HCT116 (cell line): ENCODE measurements at regions not wholly inside any gene's neighbourhood (a gene's known extent, or its start where the extent isn't known, plus 50 kb on each side); places are given as distances from the start of the nearest gene placed in this dataset.

Source experiments
- ATAC-seq: fragments of 200-7000 bp; cut with Tn5 transposase; 2 replicates; pipeline ENCODE4 v1.9.1; 2020; ENCODE audit warnings: mild to moderate bottlenecking, moderate library complexity
- BruUV-seq: library from RNA; stranded (reverse); fragments of 400-500 nt; replicated peaks from 2 replicates; lab custom pipeline; 2021; lab: Mats Ljungman, UMichigan
- CTCF ChIA-PET: fragments of 300-600 bp; sonication (Branson Sonifier 250); formaldehyde crosslinking; loops from one replicate; lab custom pipeline; 2021; ENCODE audit warnings: antibody characterized with exemption; lab: Charles Lee
- POLR2A ChIA-PET: fragments of 300-600, 350-600 bp; sonication (Branson Sonifier 250); formaldehyde crosslinking; loops from one replicate; lab custom pipeline; 2021; ENCODE audit warnings: antibody characterized with exemption; lab: Charles Lee
- RAD21 ChIA-PET, 2 experiments: fragments of 300-600 bp; sonication (Branson Sonifier 250); formaldehyde crosslinking; loops; one replicate each; lab custom pipeline; 2023; ENCODE audit warnings: low total read pairs in 2 of 2; ENCODE audit not compliant: uncharacterized antibody in 2 of 2, unreplicated experiment in 2 of 2, low non-redundant PET in 1 of 2; lab: Charles Lee
- DNase-seq: peaks from one replicate; pipeline ENCODE4 v3.0.0-alpha.2; 2010; ENCODE audit warnings: low read depth, low spot score
- H2AFZ ChIP-seq: fragments of 200-600 bp; shearing (Covaris generic), sonication (generic); 2 replicates; pipeline ENCODE4 v1.6.1; 2017; ENCODE audit warnings: low read depth, mixed run types, mixed read lengths, antibody characterized with exemption, low read length; ENCODE audit not compliant: poor library complexity, severe bottlenecking
- H3K27ac ChIP-seq: 2 replicates; pipeline ENCODE4 v1.5.1; 2012; ENCODE audit warnings: low read depth, low read length
- H3K27me3 ChIP-seq: fragments of 200-600 bp; sonication (generic); 2 replicates; pipeline ENCODE4 v1.6.1; 2016; ENCODE audit warnings: mixed run types, low read length, mixed read lengths; ENCODE audit not compliant: insufficient read depth
- H3K36me3 ChIP-seq, 2 experiments: fragments of 200-500 bp in 1 of 2; fragments of 200-600 bp in 1 of 2; sonication (Bioruptor generic) in 1 of 2; sonication (generic) in 1 of 2; 2 replicates each; pipeline versions ENCODE4 v1.5.1 to v1.6.1; 2014 to 2016; ENCODE audit warnings: low read length in 2 of 2, inconsistent platforms in 1 of 2, mixed read lengths in 1 of 2, mixed run types in 1 of 2; ENCODE audit not compliant: insufficient read depth in 2 of 2, control insufficient read depth in 1 of 2
- H3K4me1 ChIP-seq, 2 experiments: fragments of 200-600 bp in 1 of 2; sonication (generic) in 1 of 2; 2 replicates each; pipeline versions ENCODE4 v1.5.1 to v1.6.1; 2012 to 2017; ENCODE audit warnings: low read length in 2 of 2, inconsistent platforms in 1 of 2, mild to moderate bottlenecking in 1 of 2, mixed read lengths in 1 of 2, mixed run types in 1 of 2, moderate library complexity in 1 of 2; ENCODE audit not compliant: insufficient read depth in 2 of 2, control insufficient read depth in 1 of 2
- H3K4me2 ChIP-seq: fragments of 200-600 bp; sonication (generic); 2 replicates; pipeline ENCODE4 v1.6.1; 2017; ENCODE audit warnings: mixed run types, low read length, mixed read lengths
- H3K4me3 ChIP-seq, 2 experiments: fragments of 200-600 bp in 1 of 2; sonication (generic) in 1 of 2; replicated peaks in 1 of 2; 2 replicates each; pipeline ENCODE4 v1.5.1; 2011 to 2016; ENCODE audit warnings: low read length in 2 of 2, control low read depth in 1 of 2, low read depth in 1 of 2, mild to moderate bottlenecking in 1 of 2, mixed read lengths in 1 of 2, mixed run types in 1 of 2
- H3K79me2 ChIP-seq: fragments of 200-600 bp; sonication (generic); 2 replicates; pipeline ENCODE4 v1.6.1; 2017; ENCODE audit warnings: mild to moderate bottlenecking, mixed run types, low read length, moderate library complexity, mixed read lengths; ENCODE audit not compliant: insufficient read depth
- H3K9ac ChIP-seq: fragments of 200-600 bp; sonication (generic); 2 replicates; pipeline ENCODE4 v1.6.1; 2016; ENCODE audit warnings: low read length, mixed read lengths
- H3K9me2 ChIP-seq: fragments of 200-600 bp; sonication (generic), shearing (Covaris generic); 2 replicates; pipeline ENCODE4 v1.6.1; 2017; ENCODE audit warnings: mixed run types, mild to moderate bottlenecking, moderate library complexity; ENCODE audit not compliant: insufficient read depth
- H3K9me3 ChIP-seq, 2 experiments: fragments of 200-500 bp in 1 of 2; fragments of 200-600 bp in 1 of 2; sonication (Bioruptor generic) in 1 of 2; sonication (generic) in 1 of 2; 2 replicates each; pipeline ENCODE4 v1.6.1; 2014 to 2017; ENCODE audit warnings: low read length in 2 of 2, mixed read lengths in 2 of 2, inconsistent platforms in 1 of 2, low read depth in 1 of 2, mild to moderate bottlenecking in 1 of 2, mixed run types in 1 of 2, moderate library complexity in 1 of 2; ENCODE audit not compliant: control insufficient read depth in 1 of 2, insufficient read depth in 1 of 2
- H4K20me1 ChIP-seq: fragments of 200-600 bp; sonication (generic), shearing (Covaris generic); 2 replicates; pipeline ENCODE4 v1.6.1; 2017; ENCODE audit warnings: mixed run types, mild to moderate bottlenecking, moderate library complexity; ENCODE audit not compliant: insufficient read depth
- ATF3 ChIP-seq: IDR thresholded peaks from 2 replicates; pipeline ENCODE4 v1.6.1; 2012
- CEBPB ChIP-seq: IDR thresholded peaks from 2 replicates; pipeline ENCODE4 v1.6.1; 2012; ENCODE audit warnings: low read depth
- EGR1 ChIP-seq: IDR thresholded peaks from 2 replicates; pipeline ENCODE4 v1.6.1; 2012; ENCODE audit warnings: low read depth
- ELF1 ChIP-seq: IDR thresholded peaks from 2 replicates; pipeline ENCODE4 v1.6.1; 2012; ENCODE audit warnings: low read depth, borderline replicate concordance
- EZH2 ChIP-seq: fragments of 200-600 bp; sonication (generic); IDR thresholded peaks from 2 replicates; pipeline ENCODE4 v1.6.1; 2017; ENCODE audit warnings: antibody characterized with exemption, mixed run types
- EZH2phosphoT487 ChIP-seq: fragments of 200-600 bp; IDR thresholded peaks from 2 replicates; pipeline ENCODE4 v1.6.1; 2018; ENCODE audit warnings: antibody characterized with exemption, borderline replicate concordance
- JUND ChIP-seq: IDR thresholded peaks from 2 replicates; pipeline ENCODE4 v1.6.1; 2012
- MAX ChIP-seq: IDR thresholded peaks from 2 replicates; pipeline ENCODE4 v1.6.1; 2012
- POLR2A ChIP-seq: IDR thresholded peaks from 2 replicates; pipeline ENCODE4 v1.7.0; 2011; ENCODE audit warnings: borderline replicate concordance; ENCODE audit not compliant: insufficient read depth, insufficient read length; ENCODE audit errors: extremely low read depth
- RAD21 ChIP-seq: IDR thresholded peaks from 2 replicates; pipeline ENCODE4 v1.6.1; 2012; ENCODE audit warnings: low read depth, mild to moderate bottlenecking
- REST ChIP-seq: IDR thresholded peaks from 2 replicates; pipeline ENCODE4 v1.6.1; 2012; ENCODE audit warnings: low read depth
- SP1 ChIP-seq: IDR thresholded peaks from 2 replicates; pipeline ENCODE4 v1.6.1; 2012; ENCODE audit warnings: low read depth
- SRF ChIP-seq: IDR thresholded peaks from 2 replicates; pipeline ENCODE4 v1.6.1; 2012; ENCODE audit warnings: low read depth
- TCF7L2 ChIP-seq: IDR thresholded peaks from 2 replicates; pipeline ENCODE4 v1.7.0; 2011; ENCODE audit warnings: borderline replicate concordance, inconsistent platforms; ENCODE audit not compliant: insufficient read depth, insufficient read length; ENCODE audit errors: extremely low read depth
- ZBTB33 ChIP-seq: IDR thresholded peaks from 2 replicates; pipeline ENCODE4 v1.6.1; 2011; ENCODE audit warnings: mild to moderate bottlenecking, low read length, moderate library complexity; ENCODE audit not compliant: insufficient replicate concordance; ENCODE audit errors: extremely low read depth
- ZFX ChIP-seq: fragments of 450-650 bp; IDR thresholded peaks from 2 replicates; pipeline ENCODE4 v1.6.1; 2017
- ZNF274 ChIP-seq: fragments of 200-500 bp; sonication (Bioruptor generic); IDR thresholded peaks from 2 replicates; pipeline ENCODE4 v1.6.1; 2014; ENCODE audit warnings: mild to moderate bottlenecking, low read depth, low read length, inconsistent platforms
- intact Hi-C: fragments of 100-400 bp; cut with micrococcal nuclease; formaldehyde crosslinking; loops from 2 replicates; pipeline ENCODE4 v1.10.0; 2022

- Histone ChIP-seq H3K27me3 (no peaks in the 10 kb centered on the region), H3K9ac (no peak overlapping the region), H3K4me1 (no peaks in the 10 kb centered on the region), H3K9me2 (no peaks in the 10 kb centered on the region)
- no TSS peak for BruUV-seq
- no peak for ATAC-seq
- TF ChIP-seq REST (no peak), RAD21 (no peak), TCF7L2 (no peak), MAX (no peak), ELF1 (no peak), SP1 (no peak), ATF3 (no peak), POLR2A (no peak), EZH2phosphoT487 (no peak), EZH2 (no peak), CEBPB (no peak), SRF (no peak), ZBTB33 (no peak), EGR1 (no peak), ZFX (no peak), ZNF274 (no peak), JUND (no peak)
- TF ChIP-seq, all 23 proteins: peak for 0
- no peaks in the 10 kb centered on the region for H3K79me2 ChIP-seq
- no peak overlapping the region for H2AFZ ChIP-seq
- CTCF ChIA-PET, result no interaction called here
- no peak overlapping the region for H3K4me3 ChIP-seq
- DNase-seq, result no peak
- H3K9me3 ChIP-seq, result no peaks in the 10 kb centered on the region
- RAD21 ChIA-PET, result no interaction called here
- intact Hi-C loops, result no loop called here
- no peak overlapping the region for H3K27ac ChIP-seq
- POLR2A ChIA-PET, result no interaction called here
- no peaks in the 10 kb centered on the region for H4K20me1 ChIP-seq
- no peak overlapping the region for H3K4me2 ChIP-seq
- H3K36me3 ChIP-seq, result no peaks in the 10 kb centered on the region
Measured at GRCh38 chr14:66032800-66033199, 453.4 kb upstream of the CCDC196 start.
